WTC11 (cell line): ENCODE measurements at regions not wholly inside any gene's neighbourhood (a gene's known extent, or its start where the extent isn't known, plus 50 kb on each side); places are given as distances from the start of the nearest gene placed in this dataset.

Experiments
- ATAC-seq: fragments of 200-7000 bp; cut with Tn5 transposase; 2 replicates; pipeline ENCODE4 v1.10.0; 2021; ENCODE audit warnings: mild to moderate bottlenecking, moderate library complexity
- CTCF ChIA-PET: fragments of 300-600 bp; sonication (Branson Sonifier 250); formaldehyde crosslinking; loops from one replicate; lab custom pipeline; 2021; ENCODE audit warnings: antibody characterized with exemption; lab: Charles Lee
- POLR2A ChIA-PET: fragments of 350-600 bp; sonication (Branson Sonifier 250); formaldehyde crosslinking; loops from one replicate; lab custom pipeline; 2021; ENCODE audit warnings: antibody characterized with exemption; lab: Charles Lee
- DNase-seq: peaks from one replicate; pipeline ENCODE4 v3.0.0; 2021; ENCODE audit warnings: low spot score
- H3K27ac Mint-ChIP-seq: 2 replicates; pipeline ENCODE4 v1.8.0; 2021; ENCODE audit warnings: mixed read lengths
- H3K27me3 Mint-ChIP-seq: 2 replicates; pipeline ENCODE4 v1.8.0; 2021; ENCODE audit warnings: low read depth, mild to moderate bottlenecking, moderate library complexity, mixed read lengths
- H3K36me3 Mint-ChIP-seq: 2 replicates; pipeline ENCODE4 v1.8.0; 2021; ENCODE audit warnings: mixed read lengths
- H3K4me1 Mint-ChIP-seq: 2 replicates; pipeline ENCODE4 v1.8.0; 2022; ENCODE audit warnings: mixed read lengths
- H3K4me3 Mint-ChIP-seq: 2 replicates; pipeline ENCODE4 v1.8.0; 2021; ENCODE audit warnings: mild to moderate bottlenecking, moderate library complexity, mixed read lengths
- H3K9me3 Mint-ChIP-seq: 2 replicates; pipeline ENCODE4 v1.8.0; 2021; ENCODE audit warnings: mixed read lengths
- ELF4 ChIP-seq: sonication (generic); formaldehyde crosslinking; IDR thresholded peaks from 2 replicates; pipeline ENCODE4 v1.8.1; 2022; ENCODE audit warnings: low read depth, mild to moderate bottlenecking, moderate library complexity, missing genetic modification reagents
- ETV6 ChIP-seq: sonication (generic); formaldehyde crosslinking; IDR thresholded peaks from 2 replicates; pipeline ENCODE4 v1.8.1; 2022; ENCODE audit warnings: mild to moderate bottlenecking, missing genetic modification reagents
- HMGXB4 ChIP-seq: sonication (generic); formaldehyde crosslinking; IDR thresholded peaks from 2 replicates; pipeline ENCODE4 v1.8.1; 2023; ENCODE audit warnings: mild to moderate bottlenecking, moderate library complexity, missing genetic modification reagents
- IRF1 ChIP-seq: sonication (generic); formaldehyde crosslinking; IDR thresholded peaks from 2 replicates; pipeline ENCODE4 v1.8.0; 2023; ENCODE audit warnings: missing genetic modification reagents
- SMAD3 ChIP-seq: sonication (generic); formaldehyde crosslinking; IDR thresholded peaks from 2 replicates; pipeline ENCODE4 v1.8.0; 2022; ENCODE audit warnings: missing genetic modification reagents, mild to moderate bottlenecking, borderline replicate concordance
- SMAD4 ChIP-seq: sonication (generic); formaldehyde crosslinking; IDR thresholded peaks from 2 replicates; pipeline ENCODE4 v1.8.0; 2022; ENCODE audit warnings: mild to moderate bottlenecking, missing genetic modification reagents
- TEAD4 ChIP-seq: sonication (generic); formaldehyde crosslinking; IDR thresholded peaks from 2 replicates; pipeline ENCODE4 v1.8.0; 2022; ENCODE audit warnings: mild to moderate bottlenecking, missing genetic modification reagents
- ZNF219 ChIP-seq: sonication (generic); formaldehyde crosslinking; IDR thresholded peaks from 2 replicates; pipeline ENCODE4 v1.8.0; 2023; ENCODE audit warnings: missing genetic modification reagents, mild to moderate bottlenecking, borderline replicate concordance
- ZNF263 ChIP-seq: sonication (generic); formaldehyde crosslinking; IDR thresholded peaks from 2 replicates; pipeline ENCODE4 v1.8.1; 2022; ENCODE audit warnings: low read depth, mild to moderate bottlenecking, moderate library complexity, missing genetic modification reagents
- ZNF281 ChIP-seq: sonication (generic); formaldehyde crosslinking; IDR thresholded peaks from 2 replicates; pipeline ENCODE4 v1.8.0; 2023; ENCODE audit warnings: mild to moderate bottlenecking, missing genetic modification reagents
- ZNF317 ChIP-seq: sonication (generic); formaldehyde crosslinking; IDR thresholded peaks from 2 replicates; pipeline ENCODE4 v1.8.1; 2023; ENCODE audit warnings: low read depth, mild to moderate bottlenecking, moderate library complexity, missing genetic modification reagents, borderline replicate concordance
- ZNF532 ChIP-seq: fragments of 250-450 bp; sonication (Bioruptor Pico); IDR thresholded peaks from 2 replicates; pipeline ENCODE4 v1.9.0; 2021; ENCODE audit warnings: mild to moderate bottlenecking, borderline replicate concordance
- ZNF671 ChIP-seq: fragments of 250-450 bp; sonication (Bioruptor Pico); IDR thresholded peaks from 2 replicates; pipeline ENCODE4 v1.8.0; 2021; ENCODE audit warnings: mild to moderate bottlenecking
- TF ChIP-seq, protein P1 (sequence below): fragments of 250-450 bp; sonication (Bioruptor Pico); IDR thresholded peaks from 2 replicates; pipeline ENCODE4 v1.9.0; 2021; ENCODE audit warnings: mild to moderate bottlenecking
- TF ChIP-seq, protein P2 (sequence below): sonication (generic); formaldehyde crosslinking; IDR thresholded peaks from 2 replicates; pipeline ENCODE4 v1.8.0; 2022; ENCODE audit warnings: missing genetic modification reagents

DNA sequence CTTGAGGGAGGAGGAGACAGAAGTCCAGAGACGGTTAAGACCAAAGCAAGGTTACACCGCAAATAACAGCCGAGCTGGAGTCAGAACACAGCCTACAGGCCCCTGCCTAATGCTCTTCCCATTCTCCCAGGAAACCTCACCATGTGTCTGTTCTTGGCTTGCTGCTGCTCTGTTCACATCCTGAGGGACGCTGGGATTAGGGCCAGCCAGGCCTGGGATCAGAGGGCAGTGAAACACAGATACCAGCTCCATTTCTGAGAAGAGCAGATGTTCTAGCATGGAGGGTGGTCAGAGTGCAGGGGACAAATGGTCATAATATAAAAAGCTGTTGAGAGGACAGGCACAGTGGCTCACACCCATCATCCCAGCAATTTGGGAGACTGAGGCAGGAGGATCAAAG lies 124.8 kb upstream of the LARP1 start (continued):
- TF ChIP-seq, protein P1, sequence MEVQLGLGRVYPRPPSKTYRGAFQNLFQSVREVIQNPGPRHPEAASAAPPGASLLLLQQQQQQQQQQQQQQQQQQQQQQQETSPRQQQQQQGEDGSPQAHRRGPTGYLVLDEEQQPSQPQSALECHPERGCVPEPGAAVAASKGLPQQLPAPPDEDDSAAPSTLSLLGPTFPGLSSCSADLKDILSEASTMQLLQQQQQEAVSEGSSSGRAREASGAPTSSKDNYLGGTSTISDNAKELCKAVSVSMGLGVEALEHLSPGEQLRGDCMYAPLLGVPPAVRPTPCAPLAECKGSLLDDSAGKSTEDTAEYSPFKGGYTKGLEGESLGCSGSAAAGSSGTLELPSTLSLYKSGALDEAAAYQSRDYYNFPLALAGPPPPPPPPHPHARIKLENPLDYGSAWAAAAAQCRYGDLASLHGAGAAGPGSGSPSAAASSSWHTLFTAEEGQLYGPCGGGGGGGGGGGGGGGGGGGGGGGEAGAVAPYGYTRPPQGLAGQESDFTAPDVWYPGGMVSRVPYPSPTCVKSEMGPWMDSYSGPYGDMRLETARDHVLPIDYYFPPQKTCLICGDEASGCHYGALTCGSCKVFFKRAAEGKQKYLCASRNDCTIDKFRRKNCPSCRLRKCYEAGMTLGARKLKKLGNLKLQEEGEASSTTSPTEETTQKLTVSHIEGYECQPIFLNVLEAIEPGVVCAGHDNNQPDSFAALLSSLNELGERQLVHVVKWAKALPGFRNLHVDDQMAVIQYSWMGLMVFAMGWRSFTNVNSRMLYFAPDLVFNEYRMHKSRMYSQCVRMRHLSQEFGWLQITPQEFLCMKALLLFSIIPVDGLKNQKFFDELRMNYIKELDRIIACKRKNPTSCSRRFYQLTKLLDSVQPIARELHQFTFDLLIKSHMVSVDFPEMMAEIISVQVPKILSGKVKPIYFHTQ (CRISPR knock-in tag) = no peak
- TF ChIP-seq ETV6 (CRISPR knock-in tag) (no peak), ZNF671 (CRISPR knock-in tag) (no peak), TEAD4 (CRISPR knock-in tag) (no peak), ELF4 (no peak), ZNF532 (CRISPR knock-in tag) (no peak), IRF1 (no peak), SMAD4 (CRISPR knock-in tag) (no peak), ZNF281 (CRISPR knock-in tag) (no peak), ZNF219 (CRISPR knock-in tag) (no peak), ZNF263 (no peak), ZNF317 (CRISPR knock-in tag) (no peak), HMGXB4 (no peak)

GRCh38 chr5:154628685-154629084 lies 126.5 kb upstream of the LARP1 start:
- no peak overlapping the region for H3K4me3 Mint-ChIP-seq
- ChIA-PET CTCF (interaction anchor here (1.5 to 2.4 kb wide), 2 partner anchors 107 to 557 kb away, joined by 3 to 8 read pairs; no protein-coding TSS in a partner anchor), POLR2A (no interaction called here)
- TF ChIP-seq SMAD3 (CRISPR knock-in tag) = no peak
- TF ChIP-seq, protein P1 (CRISPR knock-in tag) = no peak
- TF ChIP-seq, protein P2, sequence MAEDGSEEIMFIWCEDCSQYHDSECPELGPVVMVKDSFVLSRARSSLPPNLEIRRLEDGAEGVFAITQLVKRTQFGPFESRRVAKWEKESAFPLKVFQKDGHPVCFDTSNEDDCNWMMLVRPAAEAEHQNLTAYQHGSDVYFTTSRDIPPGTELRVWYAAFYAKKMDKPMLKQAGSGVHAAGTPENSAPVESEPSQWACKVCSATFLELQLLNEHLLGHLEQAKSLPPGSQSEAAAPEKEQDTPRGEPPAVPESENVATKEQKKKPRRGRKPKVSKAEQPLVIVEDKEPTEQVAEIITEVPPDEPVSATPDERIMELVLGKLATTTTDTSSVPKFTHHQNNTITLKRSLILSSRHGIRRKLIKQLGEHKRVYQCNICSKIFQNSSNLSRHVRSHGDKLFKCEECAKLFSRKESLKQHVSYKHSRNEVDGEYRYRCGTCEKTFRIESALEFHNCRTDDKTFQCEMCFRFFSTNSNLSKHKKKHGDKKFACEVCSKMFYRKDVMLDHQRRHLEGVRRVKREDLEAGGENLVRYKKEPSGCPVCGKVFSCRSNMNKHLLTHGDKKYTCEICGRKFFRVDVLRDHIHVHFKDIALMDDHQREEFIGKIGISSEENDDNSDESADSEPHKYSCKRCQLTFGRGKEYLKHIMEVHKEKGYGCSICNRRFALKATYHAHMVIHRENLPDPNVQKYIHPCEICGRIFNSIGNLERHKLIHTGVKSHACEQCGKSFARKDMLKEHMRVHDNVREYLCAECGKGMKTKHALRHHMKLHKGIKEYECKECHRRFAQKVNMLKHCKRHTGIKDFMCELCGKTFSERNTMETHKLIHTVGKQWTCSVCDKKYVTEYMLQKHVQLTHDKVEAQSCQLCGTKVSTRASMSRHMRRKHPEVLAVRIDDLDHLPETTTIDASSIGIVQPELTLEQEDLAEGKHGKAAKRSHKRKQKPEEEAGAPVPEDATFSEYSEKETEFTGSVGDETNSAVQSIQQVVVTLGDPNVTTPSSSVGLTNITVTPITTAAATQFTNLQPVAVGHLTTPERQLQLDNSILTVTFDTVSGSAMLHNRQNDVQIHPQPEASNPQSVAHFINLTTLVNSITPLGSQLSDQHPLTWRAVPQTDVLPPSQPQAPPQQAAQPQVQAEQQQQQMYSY (CRISPR knock-in tag) = no peak
- no peak for TF ChIP-seq SMAD4 (CRISPR knock-in tag)

More at GRCh38 chr5:154628685-154629084, 126.5 kb upstream of the LARP1 start:
- Mint-ChIP-seq H3K4me1 (peaks cover 2% of the 10 kb centered on the region; the same call in 1 of the 2 replicates), H3K9me3 (no peaks in the 10 kb centered on the region), H3K27me3 (peaks cover 5% of the 10 kb centered on the region), H3K36me3 (no peaks in the 10 kb centered on the region), H3K27ac (no peak overlapping the region)
- ATAC-seq (no peak), DNase-seq (no peak)
